ENCODE measurements at regions not wholly inside any gene's neighbourhood (a gene's known extent, or its start where the extent isn't known, plus 50 kb on each side); places are given as distances from the start of the nearest gene placed in this dataset.

- H3K27ac ChIP-seq = no peak overlapping the region
- H3K4me1 ChIP-seq (ENCODE audit: control insufficient read depth in 1 of 2, insufficient read depth in 1 of 2, low read depth in 1 of 2, low read length in 1 of 2) = no peaks in the 10 kb centered on the region
- H3K4me3 ChIP-seq (ENCODE audit: low read depth in 1 of 2, low read length in 1 of 2) = no peak overlapping the region
- no peaks in the 10 kb centered on the region for H3K36me3 ChIP-seq
- no peak for TF ChIP-seq CTCF (IDR thresholded peaks at IDR 0.05)
- H3K27me3 ChIP-seq = no peaks in the 10 kb centered on the region
- H3K9me3 ChIP-seq = no peaks in the 10 kb centered on the region
Observed at GRCh38 chr4:181365671-181366070, 877.5 kb upstream of the TENM3 start.

GRCh38 chr4:181372014-181372413 lies 871.2 kb upstream of the TENM3 start:
- Histone ChIP-seq H3K27me3 (no peaks in the 10 kb centered on the region), H3K4me1 (ENCODE audit: control insufficient read depth in 1 of 2, insufficient read depth in 1 of 2, low read depth in 1 of 2, low read length in 1 of 2) (no peaks in the 10 kb centered on the region), H3K36me3 (no peaks in the 10 kb centered on the region), H3K27ac (no peak overlapping the region), H3K4me3 (ENCODE audit: low read depth in 1 of 2, low read length in 1 of 2) (no peak overlapping the region), H3K9me3 (no peaks in the 10 kb centered on the region)
- no peak for TF ChIP-seq CTCF (IDR thresholded peaks at IDR 0.05)

- Histone ChIP-seq H3K4me1 (ENCODE audit: control insufficient read depth in 1 of 2, insufficient read depth in 1 of 2, low read depth in 1 of 2, low read length in 1 of 2) (no peaks in the 10 kb centered on the region), H3K27ac (no peak overlapping the region)
- TF ChIP-seq CTCF (IDR thresholded peaks at IDR 0.05) = no peak
Observed at GRCh38 chr4:181376058-181376457, 867.1 kb upstream of the TENM3 start.

GRCh38 chr4:181388061-181388460 lies 855.1 kb upstream of the TENM3 start:
- no peak for TF ChIP-seq CTCF (IDR thresholded peaks at IDR 0.05)
- Histone ChIP-seq H3K27me3 (no peaks in the 10 kb centered on the region), H3K9me3 (no peaks in the 10 kb centered on the region), H3K27ac (no peak overlapping the region), H3K36me3 (no peaks in the 10 kb centered on the region), H3K4me1 (ENCODE audit: control insufficient read depth in 1 of 2, insufficient read depth in 1 of 2, low read depth in 1 of 2, low read length in 1 of 2) (no peaks in the 10 kb centered on the region), H3K4me3 (ENCODE audit: low read depth in 1 of 2, low read length in 1 of 2) (no peak overlapping the region)

More at GRCh38 chr4:181376058-181376457, 867.1 kb upstream of the TENM3 start:
- no peak overlapping the region for H3K4me3 ChIP-seq (ENCODE audit: low read depth in 1 of 2, low read length in 1 of 2)
- H3K9me3 ChIP-seq = no peaks in the 10 kb centered on the region
- H3K36me3 ChIP-seq = no peaks in the 10 kb centered on the region
- H3K27me3 ChIP-seq = no peaks in the 10 kb centered on the region

- no peaks in the 10 kb centered on the region for H3K4me1 ChIP-seq (ENCODE audit: control insufficient read depth in 1 of 2, insufficient read depth in 1 of 2, low read depth in 1 of 2, low read length in 1 of 2)
- no peaks in the 10 kb centered on the region for H3K27me3 ChIP-seq
- no peak overlapping the region for H3K4me3 ChIP-seq (ENCODE audit: low read depth in 1 of 2, low read length in 1 of 2)
- H3K36me3 ChIP-seq = no peaks in the 10 kb centered on the region
- TF ChIP-seq CTCF (IDR thresholded peaks at IDR 0.05) = no peak
- no peaks in the 10 kb centered on the region for H3K9me3 ChIP-seq
- H3K27ac ChIP-seq = no peak overlapping the region
Observed at GRCh38 chr4:181416966-181417365, 826.2 kb upstream of the TENM3 start.

GRCh38 chr4:181418496-181418895 lies 824.7 kb upstream of the TENM3 start:
- Histone ChIP-seq H3K36me3 (no peaks in the 10 kb centered on the region), H3K9me3 (no peaks in the 10 kb centered on the region), H3K27me3 (no peaks in the 10 kb centered on the region), H3K4me1 (ENCODE audit: control insufficient read depth in 1 of 2, insufficient read depth in 1 of 2, low read depth in 1 of 2, low read length in 1 of 2) (no peaks in the 10 kb centered on the region), H3K4me3 (ENCODE audit: low read depth in 1 of 2, low read length in 1 of 2) (no peak overlapping the region), H3K27ac (no peak overlapping the region)
- TF ChIP-seq CTCF (IDR thresholded peaks at IDR 0.05) = no peak
